GM18499 (cell line): ENCODE measurements at regions not wholly inside any gene's neighbourhood (a gene's known extent, or its start where the extent isn't known, plus 50 kb on each side); places are given as distances from the start of the nearest gene placed in this dataset.

Experiments used
- ATAC-seq: cut with Tn5 transposase; IDR thresholded peaks from one replicate; pipeline ENCODE4 v1.9.1; 2021; ENCODE audit warnings: moderate number of reproducible peaks; ENCODE audit not compliant: insufficient read depth, unreplicated experiment

DNA sequence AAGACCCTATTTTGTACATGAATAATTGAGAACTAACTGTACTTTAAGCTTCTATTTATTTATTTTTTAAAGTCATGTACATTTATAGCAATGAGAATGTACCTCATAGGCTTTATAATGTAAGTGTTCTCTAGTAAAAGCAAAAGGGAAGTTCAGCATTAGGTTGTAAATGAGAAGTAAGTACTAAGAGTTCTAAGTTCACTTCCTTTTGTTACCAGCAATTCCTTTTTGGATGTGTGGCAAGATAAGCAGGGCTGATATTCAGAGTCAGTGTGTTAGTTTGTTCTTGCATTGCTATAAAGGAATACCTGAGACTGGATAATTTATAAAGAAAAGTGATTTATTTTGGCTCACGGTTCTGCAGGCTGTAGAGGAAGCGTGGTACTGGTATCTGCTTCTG is 54.0 kb upstream of the CCN2 start:
- no peak for ATAC-seq

DNA sequence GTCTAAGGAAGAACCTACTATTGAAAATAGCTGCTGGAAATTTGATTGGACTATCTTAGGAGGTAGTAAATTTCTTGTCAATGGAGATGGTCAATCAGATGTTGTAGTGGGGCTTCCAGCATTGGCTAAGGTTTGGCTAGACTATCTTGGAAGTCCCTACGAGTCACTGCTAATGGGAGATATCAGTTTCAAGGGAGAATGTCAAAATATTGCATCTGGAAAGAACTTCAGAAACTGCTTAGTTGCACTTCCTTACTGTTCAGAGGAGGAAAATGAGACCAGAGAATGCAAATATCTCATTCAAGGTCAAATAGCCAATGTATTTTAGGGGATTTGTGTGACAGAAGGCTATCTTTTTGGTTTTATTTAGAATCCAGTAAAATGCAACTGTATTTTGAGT is 53.5 kb upstream of the CCN2 start:
- ATAC-seq, result no peak

DNA sequence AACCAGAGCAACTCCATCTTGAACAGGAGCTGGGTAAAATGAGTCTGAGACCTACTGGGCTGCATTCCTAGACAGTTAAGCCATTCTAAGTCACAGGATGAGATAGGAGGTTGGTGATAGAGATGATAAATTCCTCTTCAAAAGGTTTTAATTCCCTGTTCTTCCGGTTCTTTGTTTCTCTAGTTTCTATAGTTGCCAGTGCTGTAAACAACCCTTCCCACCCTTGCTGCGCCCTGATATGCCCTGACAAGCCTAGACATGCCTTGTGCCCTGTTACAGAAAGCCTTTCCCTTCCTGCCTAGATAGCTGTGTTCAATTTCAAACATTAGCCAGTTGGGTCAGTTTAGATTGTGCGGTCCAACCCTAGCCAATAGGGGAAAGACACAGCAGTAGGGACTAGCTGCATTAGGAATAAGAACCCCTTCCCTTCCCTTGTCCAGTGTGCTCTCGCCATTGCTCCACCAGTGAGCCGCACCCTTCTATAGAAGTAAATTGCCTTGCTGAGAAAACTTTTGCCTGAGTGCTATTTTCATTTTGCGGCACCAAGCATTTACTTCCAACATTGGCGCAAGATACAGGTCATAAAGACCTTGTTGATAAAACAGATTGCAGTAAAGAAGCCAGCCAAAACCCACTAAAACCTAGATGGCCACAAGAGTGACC is 52.5 kb upstream of the CCN2 start:
- ATAC-seq, result no peak
